Adipocyte (in vitro differentiated cells): ENCODE measurements at regions not wholly inside any gene's neighbourhood (a gene's known extent, or its start where the extent isn't known, plus 50 kb on each side); places are given as distances from the start of the nearest gene placed in this dataset.

Source experiments
- DNase-seq: peaks from one replicate; pipeline ENCODE4 v3.0.0-alpha.2; 2015; ENCODE audit warnings: low read depth
- H3K27me3 ChIP-seq: replicated peaks from 2 replicates; pipeline ENCODE4 v1.7.0; 2013; ENCODE audit warnings: mild to moderate bottlenecking, low read length, moderate library complexity; ENCODE audit not compliant: control insufficient read depth, insufficient read depth
- H3K36me3 ChIP-seq: 2 replicates; pipeline ENCODE4 v1.7.0; 2013; ENCODE audit warnings: low read length, mild to moderate bottlenecking, moderate library complexity; ENCODE audit not compliant: control insufficient read depth, insufficient read depth, severe bottlenecking
- H3K4me1 ChIP-seq: 2 replicates; pipeline ENCODE4 v1.7.0; 2013; ENCODE audit warnings: mild to moderate bottlenecking, low read length, moderate library complexity; ENCODE audit not compliant: control insufficient read depth, insufficient read depth
- H3K4me3 ChIP-seq: 2 replicates; pipeline ENCODE4 v1.7.0; 2013; ENCODE audit warnings: mild to moderate bottlenecking, low read length, moderate library complexity
- H3K9ac ChIP-seq: 2 replicates; pipeline ENCODE4 v1.7.0; 2013; ENCODE audit warnings: mild to moderate bottlenecking, low read length, moderate library complexity
- H3K9me3 ChIP-seq: 2 replicates; pipeline ENCODE4 v1.7.0; 2013; ENCODE audit warnings: mild to moderate bottlenecking, low read length, moderate library complexity; ENCODE audit not compliant: control insufficient read depth

DNA sequence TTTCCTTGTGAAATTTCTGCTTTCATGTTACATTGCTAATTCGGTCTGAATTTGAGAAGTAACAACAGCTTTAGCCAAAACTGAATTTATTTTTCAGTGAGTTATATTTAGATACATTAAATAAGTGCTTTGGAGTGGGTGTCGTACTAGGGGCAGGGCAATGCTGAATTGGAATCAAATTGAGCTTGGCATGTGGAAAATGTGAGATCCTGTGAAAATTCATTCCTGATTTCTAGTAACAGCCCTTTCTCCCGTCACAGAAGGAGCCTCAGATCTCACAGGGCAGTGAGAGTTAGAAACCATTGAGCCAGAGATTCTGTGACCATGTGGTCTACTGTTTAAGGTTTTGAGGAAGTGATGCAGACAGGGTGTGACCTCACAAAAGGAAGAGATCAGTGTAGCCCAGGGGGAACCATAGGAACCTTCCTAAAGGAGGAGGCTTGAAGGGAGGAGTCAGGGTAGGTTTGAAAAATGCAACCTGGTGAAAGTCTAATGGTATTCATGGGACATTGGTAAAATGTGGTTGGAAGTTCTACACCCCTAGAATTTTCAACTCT lies 1136.8 kb downstream of the AACS start:
- no peak for DNase-seq
- Histone ChIP-seq H3K9ac (no peak overlapping the region), H3K27me3 (no peaks in the 10 kb centered on the region), H3K4me3 (no peak overlapping the region), H3K36me3 (no peaks in the 10 kb centered on the region), H3K4me1 (no peaks in the 10 kb centered on the region), H3K9me3 (no peaks in the 10 kb centered on the region)

DNA sequence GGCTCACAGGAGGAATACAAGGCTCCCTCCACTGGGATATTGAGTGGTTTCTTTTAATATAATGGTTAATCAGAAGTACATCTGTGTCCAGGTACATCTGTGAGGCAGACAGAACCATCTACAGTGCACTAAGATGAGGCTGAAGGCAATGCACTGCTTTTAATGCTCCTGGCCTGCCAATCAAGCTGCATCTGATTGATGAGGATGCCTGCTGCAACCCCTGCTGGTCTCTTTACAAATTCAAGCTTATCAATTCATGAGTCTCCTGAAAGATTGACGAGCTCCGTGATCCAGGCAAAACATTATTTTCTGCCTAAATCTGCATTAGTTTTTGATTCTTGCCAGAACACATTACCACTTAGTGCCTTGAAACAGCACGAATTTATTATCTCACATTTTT lies 1139.1 kb downstream of the AACS start:
- no peaks in the 10 kb centered on the region for H3K4me1 ChIP-seq
- no peak for DNase-seq
- no peak overlapping the region for H3K9ac ChIP-seq
- no peaks in the 10 kb centered on the region for H3K27me3 ChIP-seq
- H3K9me3 ChIP-seq: no peaks in the 10 kb centered on the region
- no peak overlapping the region for H3K4me3 ChIP-seq
- no peaks in the 10 kb centered on the region for H3K36me3 ChIP-seq

GRCh38 chr12:126210026-126210425 lies 1144.8 kb downstream of the AACS start:
- H3K9me3 ChIP-seq: no peaks in the 10 kb centered on the region
- no peaks in the 10 kb centered on the region for H3K36me3 ChIP-seq
- no peaks in the 10 kb centered on the region for H3K4me1 ChIP-seq
- DNase-seq: no peak
- no peaks in the 10 kb centered on the region for H3K27me3 ChIP-seq
- H3K4me3 ChIP-seq: no peak overlapping the region
- no peak overlapping the region for H3K9ac ChIP-seq

- Histone ChIP-seq H3K36me3 (no peaks in the 10 kb centered on the region), H3K4me1 (no peaks in the 10 kb centered on the region), H3K9me3 (no peaks in the 10 kb centered on the region), H3K27me3 (no peaks in the 10 kb centered on the region), H3K9ac (no peak overlapping the region), H3K4me3 (no peak overlapping the region)
- DNase-seq: no peak
These were observed 1145.2 kb downstream of the AACS start for GRCh38 chr12:126210448-126210847.

DNA sequence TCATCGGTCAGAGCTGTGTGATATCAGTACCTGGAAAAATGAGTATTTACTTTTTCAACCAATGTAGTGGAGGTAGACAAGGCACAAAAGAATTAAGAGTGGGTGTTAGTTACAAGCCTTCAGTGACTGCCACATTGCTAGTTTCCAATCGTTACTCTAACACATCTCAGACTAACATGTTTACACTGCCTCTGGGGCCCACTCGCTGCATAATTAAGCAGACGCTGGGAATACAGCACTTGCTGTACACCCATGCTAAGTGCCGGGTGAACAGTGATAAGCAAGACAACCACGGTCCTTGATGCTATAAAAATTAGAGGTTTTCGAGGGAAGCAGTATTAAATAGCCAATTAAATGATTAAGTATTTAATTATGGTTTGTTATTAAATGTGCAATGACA lies 1147.6 kb downstream of the AACS start:
- H3K9me3 ChIP-seq: no peaks in the 10 kb centered on the region
- no peaks in the 10 kb centered on the region for H3K4me1 ChIP-seq
- H3K9ac ChIP-seq: no peak overlapping the region
- peaks cover 6% of the 10 kb centered on the region for H3K27me3 ChIP-seq
- no peak for DNase-seq
- H3K4me3 ChIP-seq: no peak overlapping the region
- H3K36me3 ChIP-seq: no peaks in the 10 kb centered on the region

- Histone ChIP-seq H3K27me3 (peaks cover 8% of the 10 kb centered on the region), H3K4me3 (no peak overlapping the region), H3K36me3 (no peaks in the 10 kb centered on the region), H3K9ac (no peak overlapping the region), H3K4me1 (no peaks in the 10 kb centered on the region), H3K9me3 (peaks cover 4% of the 10 kb centered on the region)
- DNase-seq: no peak
These were observed 1153.5 kb downstream of the AACS start for GRCh38 chr12:126218697-126219096.

- Histone ChIP-seq H3K4me3 (no peak overlapping the region), H3K36me3 (no peaks in the 10 kb centered on the region), H3K27me3 (peaks cover 8% of the 10 kb centered on the region), H3K4me1 (no peaks in the 10 kb centered on the region), H3K9me3 (peaks cover 4% of the 10 kb centered on the region), H3K9ac (no peak overlapping the region)
- no peak for DNase-seq
These were observed 1153.9 kb downstream of the AACS start for GRCh38 chr12:126219139-126219538.

GRCh38 chr12:126219654-126220279 lies 1154.5 kb downstream of the AACS start:
- peaks cover 8% of the 10 kb centered on the region for H3K27me3 ChIP-seq
- H3K4me3 ChIP-seq: no peak overlapping the region
- no peaks in the 10 kb centered on the region for H3K36me3 ChIP-seq
- H3K9me3 ChIP-seq: peaks cover 4% of the 10 kb centered on the region
- H3K4me1 ChIP-seq: no peaks in the 10 kb centered on the region
- no peak overlapping the region for H3K9ac ChIP-seq
- no peak for DNase-seq

GRCh38 chr12:126224032-126224431 lies 1158.8 kb downstream of the AACS start:
- Histone ChIP-seq H3K36me3 (no peaks in the 10 kb centered on the region), H3K4me1 (no peaks in the 10 kb centered on the region), H3K9ac (no peak overlapping the region), H3K27me3 (no peaks in the 10 kb centered on the region), H3K9me3 (peaks cover 4% of the 10 kb centered on the region), H3K4me3 (no peak overlapping the region)
- no peak for DNase-seq

GRCh38 chr12:126228936-126229335 lies 1163.7 kb downstream of the AACS start:
- no peak overlapping the region for H3K4me3 ChIP-seq

GRCh38 chr12:126232711-126233110 lies 1167.5 kb downstream of the AACS start:
- H3K9ac ChIP-seq: no peak overlapping the region
- no peak overlapping the region for H3K4me3 ChIP-seq
- no peaks in the 10 kb centered on the region for H3K4me1 ChIP-seq
- H3K9me3 ChIP-seq: peaks cover 4% of the 10 kb centered on the region
- DNase-seq: no peak
- H3K36me3 ChIP-seq: no peaks in the 10 kb centered on the region
- no peaks in the 10 kb centered on the region for H3K27me3 ChIP-seq

More at GRCh38 chr12:126228936-126229335, 1163.7 kb downstream of the AACS start:
- Histone ChIP-seq H3K36me3 (no peaks in the 10 kb centered on the region), H3K9ac (no peak overlapping the region), H3K4me1 (no peaks in the 10 kb centered on the region), H3K27me3 (no peaks in the 10 kb centered on the region), H3K9me3 (peaks cover 4% of the 10 kb centered on the region)
- no peak for DNase-seq

DNA sequence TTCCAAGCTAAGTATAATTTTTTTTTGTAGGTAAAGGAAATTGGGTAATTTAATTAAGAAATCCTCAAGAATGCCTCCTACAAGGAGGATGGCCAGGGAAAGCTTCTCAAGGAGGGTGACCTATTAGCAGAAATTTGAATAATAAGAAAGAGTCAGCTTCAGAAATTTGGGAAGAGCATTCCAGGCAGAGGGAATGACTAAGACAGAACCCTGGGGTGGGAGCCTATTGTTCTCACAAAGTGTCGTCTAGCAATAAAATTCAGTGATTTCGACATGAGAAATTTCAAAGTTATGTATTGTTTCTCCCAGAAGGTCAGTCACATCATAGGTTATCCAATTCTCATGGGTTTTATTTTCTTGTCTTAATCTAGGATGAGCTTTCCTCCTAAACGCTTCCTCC lies 1168.4 kb downstream of the AACS start:
- H3K36me3 ChIP-seq: no peaks in the 10 kb centered on the region
- no peak for DNase-seq

More for the DNA sequence above, 1168.4 kb downstream of the AACS start:
- Histone ChIP-seq H3K4me3 (no peak overlapping the region), H3K27me3 (no peaks in the 10 kb centered on the region), H3K9me3 (peaks cover 4% of the 10 kb centered on the region), H3K4me1 (no peaks in the 10 kb centered on the region), H3K9ac (no peak overlapping the region)
